Choroid plexus epithelial cell (primary cell): ENCODE measurements at regions not wholly inside any gene's neighbourhood (a gene's known extent, or its start where the extent isn't known, plus 50 kb on each side); places are given as distances from the start of the nearest gene placed in this dataset.

Experiments used
- DNase-seq: peaks from one replicate; pipeline ENCODE4 v3.0.0-alpha.2; 2010; ENCODE audit warnings: low read depth
- H3K4me3 ChIP-seq: 2 replicates; pipeline ENCODE4 v1.5.1; 2011; ENCODE audit warnings: low read depth, mild to moderate bottlenecking, control low read depth, low read length, moderate library complexity
- CTCF ChIP-seq: conservative IDR thresholded peaks from 2 replicates; pipeline ENCODE4 v1.5.1; 2011; ENCODE audit warnings: low read depth, mild to moderate bottlenecking, control low read depth, inconsistent platforms, low read length, moderate library complexity

- no peak for TF ChIP-seq CTCF
- DNase-seq = no peak
- H3K4me3 ChIP-seq = no peak overlapping the region
These were observed 360.2 kb upstream of the NRG3 start for GRCh38 chr10:81514811-81515210.

GRCh38 chr10:81520688-81521087 lies 354.3 kb upstream of the NRG3 start:
- H3K4me3 ChIP-seq = no peak overlapping the region
- TF ChIP-seq CTCF = no peak

GRCh38 chr10:81524467-81524866 lies 350.5 kb upstream of the NRG3 start:
- DNase-seq = no peak
- H3K4me3 ChIP-seq = no peak overlapping the region
- no peak for TF ChIP-seq CTCF

More at GRCh38 chr10:81520688-81521087, 354.3 kb upstream of the NRG3 start:
- DNase-seq = no peak

- no peak overlapping the region for H3K4me3 ChIP-seq
- no peak for TF ChIP-seq CTCF
- DNase-seq = no peak
These were observed 342.6 kb upstream of the NRG3 start for GRCh38 chr10:81532403-81532802.

GRCh38 chr10:81534991-81535390 lies 340.0 kb upstream of the NRG3 start:
- no peak for DNase-seq
- no peak overlapping the region for H3K4me3 ChIP-seq
- no peak for TF ChIP-seq CTCF

GRCh38 chr10:81541517-81541916 lies 333.5 kb upstream of the NRG3 start:
- no peak for DNase-seq
- no peak for TF ChIP-seq CTCF
- no peak overlapping the region for H3K4me3 ChIP-seq

- H3K4me3 ChIP-seq = no peak overlapping the region
- no peak for TF ChIP-seq CTCF
- no peak for DNase-seq
These were observed 328.8 kb upstream of the NRG3 start for GRCh38 chr10:81546243-81546642.
